Uterus (tissue), 2 donors: ENCODE measurements at regions not wholly inside any gene's neighbourhood (a gene's known extent, or its start where the extent isn't known, plus 50 kb on each side); places are given as distances from the start of the nearest gene placed in this dataset.

ENCODE experiments used
- POLR2A ChIP-seq, 2 donors: fragments of 450-650 bp; IDR thresholded peaks; one replicate each; pipeline ENCODE4 v1.6.1; 2016; ENCODE audit warnings: antibody characterized with exemption in 2 of 2, mild to moderate bottlenecking in 1 of 2, moderate library complexity in 1 of 2
- TF ChIP-seq, protein P1 (sequence below), 4 experiments: fragments of 200-600 bp in 2 of 4; fragments of 450-650 bp in 2 of 4; sonication (generic) in 2 of 4; IDR thresholded peaks; one replicate each; pipeline ENCODE4 v1.5.1; 2016 to 2019; ENCODE audit warnings: antibody characterized with exemption in 4 of 4, mild to moderate bottlenecking in 2 of 4, moderate library complexity in 1 of 4

DNA sequence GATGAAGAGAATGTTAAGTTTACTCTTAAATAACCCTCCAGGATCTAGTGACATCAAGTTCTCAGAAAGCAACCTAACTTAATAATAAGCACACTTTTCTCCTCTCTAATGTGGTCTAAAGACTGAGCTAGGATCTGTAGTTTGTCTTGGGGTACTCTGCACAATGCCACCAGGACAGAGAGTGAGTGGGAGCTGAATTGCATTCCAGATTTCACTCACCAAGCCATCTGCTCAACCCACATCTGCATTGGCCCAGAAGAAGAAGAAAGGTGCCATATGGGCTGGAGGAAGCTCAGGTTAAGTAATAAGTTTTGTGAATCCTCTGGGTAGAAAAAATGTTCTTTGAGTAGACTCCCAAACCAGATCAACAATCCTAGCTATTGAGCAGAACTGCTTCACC, 384.6 kb downstream of the PPP3CA start:
- TF ChIP-seq, protein P1, sequence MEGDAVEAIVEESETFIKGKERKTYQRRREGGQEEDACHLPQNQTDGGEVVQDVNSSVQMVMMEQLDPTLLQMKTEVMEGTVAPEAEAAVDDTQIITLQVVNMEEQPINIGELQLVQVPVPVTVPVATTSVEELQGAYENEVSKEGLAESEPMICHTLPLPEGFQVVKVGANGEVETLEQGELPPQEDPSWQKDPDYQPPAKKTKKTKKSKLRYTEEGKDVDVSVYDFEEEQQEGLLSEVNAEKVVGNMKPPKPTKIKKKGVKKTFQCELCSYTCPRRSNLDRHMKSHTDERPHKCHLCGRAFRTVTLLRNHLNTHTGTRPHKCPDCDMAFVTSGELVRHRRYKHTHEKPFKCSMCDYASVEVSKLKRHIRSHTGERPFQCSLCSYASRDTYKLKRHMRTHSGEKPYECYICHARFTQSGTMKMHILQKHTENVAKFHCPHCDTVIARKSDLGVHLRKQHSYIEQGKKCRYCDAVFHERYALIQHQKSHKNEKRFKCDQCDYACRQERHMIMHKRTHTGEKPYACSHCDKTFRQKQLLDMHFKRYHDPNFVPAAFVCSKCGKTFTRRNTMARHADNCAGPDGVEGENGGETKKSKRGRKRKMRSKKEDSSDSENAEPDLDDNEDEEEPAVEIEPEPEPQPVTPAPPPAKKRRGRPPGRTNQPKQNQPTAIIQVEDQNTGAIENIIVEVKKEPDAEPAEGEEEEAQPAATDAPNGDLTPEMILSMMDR (IDR thresholded peaks at IDR 0.05), result no peak
- no peak for TF ChIP-seq POLR2A (IDR thresholded peaks at IDR 0.05)
